ENCODE measurements at regions not wholly inside any gene's neighbourhood (a gene's known extent, or its start where the extent isn't known, plus 50 kb on each side); places are given as distances from the start of the nearest gene placed in this dataset.

GRCh38 chr15:35974052-35974451, 428.1 kb upstream of the DPH6 start:
- TF ChIP-seq CTCF (IDR thresholded peaks at IDR 0.05) (no peak), POLR2A (IDR thresholded peaks at IDR 0.05) (no peak)

Measured in lower leg skin (tissue), 3 donors.